ENCODE measurements at regions not wholly inside any gene's neighbourhood (a gene's known extent, or its start where the extent isn't known, plus 50 kb on each side); places are given as distances from the start of the nearest gene placed in this dataset.

GRCh38 chr4:141578451-141578850, 57.9 kb upstream of the IL15 start:
- Histone ChIP-seq H3K36me3 (replicated peaks) (no peaks in the 10 kb centered on the region), H3K27me3 (replicated peaks) (no peaks in the 10 kb centered on the region), H3K27ac (no peak overlapping the region), H3K4me3 (ENCODE audit: low read depth, low read length) (no peak overlapping the region)
- no peak for TF ChIP-seq CTCF (IDR thresholded peaks at IDR 0.05; ENCODE audit: low read depth, low read length, missing control alignments)
- in situ Hi-C loops (cut with HindIII; ENCODE audit: low pct_ligation_motif_present, low sequenced_read_pairs) = no loop called here
- no peak for DNase-seq

DNA sequence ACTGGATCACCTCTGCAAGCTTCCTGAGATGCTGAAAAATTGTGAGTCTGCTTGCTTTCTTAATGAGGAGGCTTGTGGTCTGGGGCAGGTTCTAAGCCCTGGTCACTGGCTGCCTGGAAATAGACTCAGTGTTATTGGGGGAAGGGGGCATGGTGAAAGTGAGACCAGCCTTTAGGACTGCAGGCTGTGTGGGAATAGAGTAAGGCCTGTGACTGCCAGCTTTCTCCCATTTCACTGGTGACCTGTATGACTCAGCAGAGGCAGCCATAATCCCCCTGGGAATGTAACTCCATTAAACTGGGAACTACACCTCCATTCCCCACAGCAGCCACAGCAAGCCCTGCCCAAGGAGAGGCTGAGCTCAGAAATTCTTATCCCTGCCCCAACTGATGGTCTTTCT, 55.9 kb upstream of the IL15 start:
- Histone ChIP-seq H3K27ac (no peak overlapping the region), H3K27me3 (replicated peaks) (no peaks in the 10 kb centered on the region), H3K4me3 (ENCODE audit: low read depth, low read length) (no peak overlapping the region), H3K36me3 (replicated peaks) (no peaks in the 10 kb centered on the region)
- in situ Hi-C loops (cut with HindIII; ENCODE audit: low pct_ligation_motif_present, low sequenced_read_pairs) = no loop called here
- DNase-seq = no peak
- no peak for TF ChIP-seq CTCF (IDR thresholded peaks at IDR 0.05; ENCODE audit: low read depth, low read length, missing control alignments)

Data from brain microvascular endothelial cell (primary cell).